ENCODE measurements at regions not wholly inside any gene's neighbourhood (a gene's known extent, or its start where the extent isn't known, plus 50 kb on each side); places are given as distances from the start of the nearest gene placed in this dataset.

DNA sequence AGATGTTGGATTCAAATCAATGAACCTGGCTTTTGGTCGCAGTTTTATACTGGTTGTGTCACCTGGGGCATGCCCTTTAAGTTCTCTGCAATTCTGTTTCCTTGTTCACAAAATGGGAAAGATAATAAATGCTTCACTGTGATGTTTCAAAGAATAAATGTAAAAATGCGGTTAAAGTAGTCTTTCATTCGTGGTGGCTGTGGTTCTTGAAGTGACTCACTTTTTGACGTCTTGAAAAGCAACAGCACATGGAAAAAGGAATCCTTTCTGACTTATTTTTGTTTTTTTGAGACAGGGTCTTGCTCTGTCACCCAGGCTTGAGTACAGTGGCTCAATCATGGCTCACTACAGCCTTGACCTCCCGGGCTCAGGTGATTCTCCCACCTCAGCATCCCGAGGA, 88.4 kb upstream of the SLIT3 start:
- TF ChIP-seq CTCF (IDR thresholded peaks at IDR 0.05) (no peak), POLR2AphosphoS5 (IDR thresholded peaks at IDR 0.05) (no peak)
